ENCODE measurements at regions not wholly inside any gene's neighbourhood (a gene's known extent, or its start where the extent isn't known, plus 50 kb on each side); places are given as distances from the start of the nearest gene placed in this dataset.

DNA sequence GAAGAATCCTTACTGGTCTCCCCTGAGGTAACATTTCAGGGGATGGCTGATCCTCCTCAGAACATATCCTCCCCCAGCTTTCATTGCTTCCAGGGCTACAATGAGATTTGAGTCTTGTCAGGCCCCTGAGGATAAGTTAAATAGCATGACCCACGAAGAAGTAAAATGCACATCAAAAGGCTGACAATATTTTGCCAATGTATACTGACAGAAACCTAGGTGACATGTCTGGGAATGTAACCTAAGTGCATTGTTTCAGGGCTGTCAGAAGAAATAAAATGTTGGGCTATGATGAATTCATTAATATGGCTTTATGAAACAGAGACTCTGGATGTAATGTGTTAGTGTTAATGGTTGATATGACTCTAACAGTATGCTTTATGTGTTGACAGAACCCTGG is 471.5 kb downstream of the HDGFL1 start:
- no peaks in the 10 kb centered on the region for H3K36me3 ChIP-seq (ENCODE audit: control insufficient read depth in 4 of 4, insufficient read depth in 3 of 4, low read depth in 1 of 4, low read length in 3 of 4)
- no peaks in the 10 kb centered on the region for H3K9me3 ChIP-seq (ENCODE audit: control insufficient read depth in 4 of 4, low read length in 3 of 4)
- no peak overlapping the region for H3K9ac ChIP-seq (ENCODE audit: low read depth in 1 of 2, low read length in 2 of 2)
- H3K4me3 ChIP-seq (ENCODE audit: low read depth in 1 of 3, low read length in 3 of 3): no peak overlapping the region
- H3K27me3 ChIP-seq (ENCODE audit: control insufficient read depth in 4 of 4, insufficient read depth in 4 of 4, low read length in 3 of 4): no peaks in the 10 kb centered on the region
- H3K27ac ChIP-seq (ENCODE audit: low read depth in 1 of 2, low read length in 2 of 2): no peak overlapping the region
- TF ChIP-seq FOXA1 (IDR thresholded peaks at IDR 0.05) (no peak), HNF4G (IDR thresholded peaks at IDR 0.05) (no peak), YY1 (IDR thresholded peaks at IDR 0.05) (no peak), MAX (IDR thresholded peaks at IDR 0.05) (no peak), FOXA2 (IDR thresholded peaks at IDR 0.05) (no peak), JUND (IDR thresholded peaks at IDR 0.05) (no peak), ZBTB33 (IDR thresholded peaks at IDR 0.05) (no peak), REST (IDR thresholded peaks at IDR 0.05) (no peak), GABPA (IDR thresholded peaks at IDR 0.05 in 1 of 2, conservative IDR thresholded peaks at IDR 0.05 in 1 of 2) (no peak), HNF4A (conservative IDR thresholded peaks at IDR 0.05) (no peak), NR2F2 (IDR thresholded peaks at IDR 0.05) (no peak), SP1 (IDR thresholded peaks at IDR 0.05) (no peak), RAD21 (IDR thresholded peaks at IDR 0.05) (no peak), EGR1 (IDR thresholded peaks at IDR 0.05; ENCODE audit: low read depth in 2 of 2) (no peak), TAF1 (conservative IDR thresholded peaks at IDR 0.05) (no peak), CTCF (IDR thresholded peaks at IDR 0.05; ENCODE audit: low read depth, low read length, missing input control) (no peak)
- TF ChIP-seq, protein P1, sequence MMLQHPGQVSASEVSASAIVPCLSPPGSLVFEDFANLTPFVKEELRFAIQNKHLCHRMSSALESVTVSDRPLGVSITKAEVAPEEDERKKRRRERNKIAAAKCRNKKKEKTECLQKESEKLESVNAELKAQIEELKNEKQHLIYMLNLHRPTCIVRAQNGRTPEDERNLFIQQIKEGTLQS (IDR thresholded peaks at IDR 0.05): no peak
- H3K4me1 ChIP-seq (ENCODE audit: control insufficient read depth in 4 of 4, insufficient read depth in 4 of 4, low read length in 3 of 4): no peaks in the 10 kb centered on the region
- DNase-seq (ENCODE audit: low spot score): no peak
- WGBS: 63% methylated on average over 1 of the region's 1 CpG

GRCh38 chr6:23045280-23045679 is 475.9 kb downstream of the HDGFL1 start:
- Histone ChIP-seq H3K4me3 (ENCODE audit: low read depth in 1 of 3, low read length in 3 of 3) (no peak overlapping the region), H3K4me1 (ENCODE audit: control insufficient read depth in 4 of 4, insufficient read depth in 4 of 4, low read length in 3 of 4) (no peaks in the 10 kb centered on the region), H3K27ac (ENCODE audit: low read depth in 1 of 2, low read length in 2 of 2) (no peak overlapping the region), H3K36me3 (ENCODE audit: control insufficient read depth in 4 of 4, insufficient read depth in 3 of 4, low read depth in 1 of 4, low read length in 3 of 4) (no peaks in the 10 kb centered on the region), H3K9ac (ENCODE audit: low read depth in 1 of 2, low read length in 2 of 2) (no peak overlapping the region), H3K9me3 (ENCODE audit: control insufficient read depth in 4 of 4, low read length in 3 of 4) (no peaks in the 10 kb centered on the region), H3K27me3 (ENCODE audit: control insufficient read depth in 4 of 4, insufficient read depth in 4 of 4, low read length in 3 of 4) (no peaks in the 10 kb centered on the region)
- DNase-seq (ENCODE audit: low spot score): no peak
- TF ChIP-seq FOXA1 (IDR thresholded peaks at IDR 0.05) (no peak), HNF4A (conservative IDR thresholded peaks at IDR 0.05) (no peak), SP1 (IDR thresholded peaks at IDR 0.05) (no peak), FOXA2 (IDR thresholded peaks at IDR 0.05) (no peak), HNF4G (IDR thresholded peaks at IDR 0.05) (no peak), YY1 (IDR thresholded peaks at IDR 0.05) (no peak)
